Parathyroid adenoma (tissue), 2 donors: ENCODE measurements at regions not wholly inside any gene's neighbourhood (a gene's known extent, or its start where the extent isn't known, plus 50 kb on each side); places are given as distances from the start of the nearest gene placed in this dataset.

Source experiments
- H2AFZ ChIP-seq: fragments of 300-600 bp; sonication (generic); one replicate; pipeline ENCODE4 v1.7.0; 2017; ENCODE audit warnings: antibody characterized with exemption, mild to moderate bottlenecking
- H3K27ac ChIP-seq: fragments of 300-600 bp; sonication (generic); one replicate; pipeline ENCODE4 v1.7.0; 2017
- H3K27me3 ChIP-seq: fragments of 300-600 bp; sonication (generic); one replicate; pipeline ENCODE4 v1.7.0; 2017; ENCODE audit warnings: low read length; ENCODE audit not compliant: control insufficient read depth, insufficient read depth
- H3K36me3 ChIP-seq: fragments of 300-600 bp; sonication (generic); one replicate; pipeline ENCODE4 v1.7.0; 2017; ENCODE audit warnings: low read length; ENCODE audit not compliant: control insufficient read depth, insufficient read depth
- H3K4me1 ChIP-seq: fragments of 300-600 bp; sonication (generic); one replicate; pipeline ENCODE4 v1.7.0; 2017; ENCODE audit warnings: control low read depth
- H3K4me2 ChIP-seq: fragments of 300-600 bp; sonication (generic); one replicate; pipeline ENCODE4 v1.7.0; 2017; ENCODE audit warnings: low read length
- H3K4me3 ChIP-seq: fragments of 300-600 bp; sonication (generic); one replicate; pipeline ENCODE4 v1.7.0; 2017; ENCODE audit warnings: low read depth, low read length
- H3K79me2 ChIP-seq: fragments of 300-600 bp; sonication (generic); one replicate; pipeline ENCODE4 v1.7.0; 2017; ENCODE audit warnings: control low read depth
- H3K9ac ChIP-seq: fragments of 300-600 bp; sonication (generic); one replicate; pipeline ENCODE4 v1.7.0; 2017; ENCODE audit warnings: mild to moderate bottlenecking
- H3K9me3 ChIP-seq: fragments of 300-600 bp; sonication (generic); one replicate; pipeline ENCODE4 v1.7.0; 2017; ENCODE audit warnings: low read length; ENCODE audit not compliant: control insufficient read depth
- TF ChIP-seq, protein P1 (sequence below): fragments of 300-600 bp; sonication (generic); IDR thresholded peaks from one replicate; pipeline ENCODE4 v1.7.0; 2017; ENCODE audit warnings: antibody characterized with exemption, mild to moderate bottlenecking
- donor health status: primary hyperparathyroidism.

DNA sequence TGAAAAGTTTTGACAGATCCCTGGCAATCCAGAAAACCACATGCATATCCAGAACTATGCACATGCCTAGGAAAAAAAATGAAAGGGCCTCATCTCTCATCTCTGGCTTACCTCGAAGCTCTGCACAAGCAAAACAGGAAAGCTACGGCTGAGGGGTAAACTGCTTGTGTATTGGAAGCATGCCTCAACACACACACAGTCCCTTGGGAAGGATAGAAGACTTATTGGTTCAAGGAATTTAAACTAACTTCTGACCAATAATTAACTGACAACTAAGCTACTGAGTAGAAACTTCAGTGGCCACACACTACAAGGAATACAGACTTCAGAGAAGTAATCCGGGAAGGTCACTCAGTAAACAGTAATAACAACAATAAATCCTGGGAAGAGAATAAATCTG, 59.9 kb upstream of the POMGNT2 start:
- Histone ChIP-seq H3K36me3 (no peaks in the 10 kb centered on the region), H3K27ac (no peak overlapping the region), H2AFZ (no peak overlapping the region), H3K27me3 (no peaks in the 10 kb centered on the region), H3K9me3 (no peaks in the 10 kb centered on the region), H3K4me1 (no peaks in the 10 kb centered on the region), H3K4me3 (no peak overlapping the region), H3K79me2 (no peaks in the 10 kb centered on the region), H3K9ac (no peak overlapping the region), H3K4me2 (no peak overlapping the region)
- TF ChIP-seq, protein P1, sequence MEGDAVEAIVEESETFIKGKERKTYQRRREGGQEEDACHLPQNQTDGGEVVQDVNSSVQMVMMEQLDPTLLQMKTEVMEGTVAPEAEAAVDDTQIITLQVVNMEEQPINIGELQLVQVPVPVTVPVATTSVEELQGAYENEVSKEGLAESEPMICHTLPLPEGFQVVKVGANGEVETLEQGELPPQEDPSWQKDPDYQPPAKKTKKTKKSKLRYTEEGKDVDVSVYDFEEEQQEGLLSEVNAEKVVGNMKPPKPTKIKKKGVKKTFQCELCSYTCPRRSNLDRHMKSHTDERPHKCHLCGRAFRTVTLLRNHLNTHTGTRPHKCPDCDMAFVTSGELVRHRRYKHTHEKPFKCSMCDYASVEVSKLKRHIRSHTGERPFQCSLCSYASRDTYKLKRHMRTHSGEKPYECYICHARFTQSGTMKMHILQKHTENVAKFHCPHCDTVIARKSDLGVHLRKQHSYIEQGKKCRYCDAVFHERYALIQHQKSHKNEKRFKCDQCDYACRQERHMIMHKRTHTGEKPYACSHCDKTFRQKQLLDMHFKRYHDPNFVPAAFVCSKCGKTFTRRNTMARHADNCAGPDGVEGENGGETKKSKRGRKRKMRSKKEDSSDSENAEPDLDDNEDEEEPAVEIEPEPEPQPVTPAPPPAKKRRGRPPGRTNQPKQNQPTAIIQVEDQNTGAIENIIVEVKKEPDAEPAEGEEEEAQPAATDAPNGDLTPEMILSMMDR: no peak

DNA sequence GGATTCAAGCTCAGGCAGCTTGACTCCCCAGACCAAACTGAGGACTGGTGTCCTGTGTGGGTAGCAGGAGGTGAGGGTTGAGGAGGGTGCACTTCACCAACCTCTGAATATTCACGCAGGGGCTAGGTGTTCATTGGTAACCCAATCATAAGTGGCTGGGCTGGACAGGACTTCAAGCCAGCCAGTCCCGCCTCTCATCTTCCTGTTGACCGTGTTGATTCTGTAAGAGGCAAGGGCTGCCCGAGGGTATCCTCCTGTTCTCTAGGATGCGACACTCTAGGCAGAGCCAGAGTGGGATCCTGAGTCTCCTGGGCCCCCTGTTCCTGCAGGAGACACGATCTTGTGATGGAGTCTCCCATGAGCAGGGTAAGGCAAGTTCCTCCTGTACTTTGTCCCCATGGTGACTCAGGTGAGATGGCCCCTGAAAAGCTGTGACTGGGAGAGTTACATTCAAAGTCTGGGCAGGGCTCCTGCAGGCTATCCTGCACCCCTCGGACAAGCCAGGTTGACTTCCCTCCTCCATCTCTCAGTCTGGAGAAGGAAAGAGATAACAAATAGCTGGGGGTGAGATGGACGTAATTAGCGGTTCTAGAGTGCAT, 58.1 kb upstream of the POMGNT2 start:
- H3K9ac ChIP-seq: no peak overlapping the region
- H3K27ac ChIP-seq: no peak overlapping the region
- H3K9me3 ChIP-seq: no peaks in the 10 kb centered on the region
- TF ChIP-seq, protein P1: no peak
- H3K79me2 ChIP-seq: no peaks in the 10 kb centered on the region
- H3K4me3 ChIP-seq: no peak overlapping the region
- H3K4me1 ChIP-seq: no peaks in the 10 kb centered on the region
- H3K4me2 ChIP-seq: no peak overlapping the region
- no peaks in the 10 kb centered on the region for H3K27me3 ChIP-seq
- H3K36me3 ChIP-seq: no peaks in the 10 kb centered on the region
- no peak overlapping the region for H2AFZ ChIP-seq

DNA sequence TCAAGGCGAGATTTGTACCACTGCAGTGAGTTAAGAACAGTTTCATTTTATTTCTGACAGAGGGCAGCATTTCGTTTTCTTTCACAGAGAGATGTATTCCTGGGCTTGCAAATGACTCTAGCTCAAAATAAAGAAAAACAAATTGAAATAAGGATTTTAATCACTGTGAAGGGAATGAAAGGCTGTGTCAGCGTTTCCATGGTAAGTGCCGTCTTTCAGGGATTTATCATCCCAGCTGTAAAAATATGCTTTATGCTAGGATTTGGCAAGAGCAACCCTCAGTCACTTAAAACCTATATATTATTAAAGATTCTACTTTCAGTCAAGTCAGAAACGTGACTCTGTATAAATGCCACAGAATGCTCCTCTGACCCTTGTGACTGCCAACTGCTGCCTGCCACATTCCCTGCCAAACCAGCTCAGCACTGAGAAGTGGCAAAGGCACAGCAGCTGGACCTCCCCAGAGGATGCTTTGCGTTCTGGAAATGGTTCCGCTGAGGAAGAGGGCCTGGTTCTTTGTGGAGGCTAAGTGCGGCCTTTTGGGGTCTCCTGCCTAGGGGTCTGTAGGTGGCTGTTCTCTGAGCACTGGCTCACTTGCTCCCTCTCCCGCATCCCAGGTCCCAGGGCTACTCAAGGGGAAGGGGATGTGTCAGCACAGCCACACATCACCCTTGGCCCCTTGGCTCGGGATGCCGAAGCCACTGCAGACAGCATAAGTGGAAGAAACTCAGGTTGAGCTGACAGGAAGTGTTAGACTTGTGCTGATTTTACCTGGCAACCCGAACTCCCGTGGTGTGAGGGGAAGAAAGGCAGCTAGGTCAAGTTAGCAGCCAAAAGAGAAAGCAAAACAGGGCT, 56.6 kb upstream of the POMGNT2 start:
- Histone ChIP-seq H3K27me3 (no peaks in the 10 kb centered on the region), H3K4me3 (no peak overlapping the region), H3K4me1 (no peaks in the 10 kb centered on the region), H3K36me3 (no peaks in the 10 kb centered on the region), H3K27ac (no peak overlapping the region), H2AFZ (no peak overlapping the region), H3K4me2 (no peak overlapping the region), H3K9me3 (no peaks in the 10 kb centered on the region), H3K9ac (no peak overlapping the region), H3K79me2 (no peaks in the 10 kb centered on the region)
- TF ChIP-seq, protein P1: peak; percentile 45

DNA sequence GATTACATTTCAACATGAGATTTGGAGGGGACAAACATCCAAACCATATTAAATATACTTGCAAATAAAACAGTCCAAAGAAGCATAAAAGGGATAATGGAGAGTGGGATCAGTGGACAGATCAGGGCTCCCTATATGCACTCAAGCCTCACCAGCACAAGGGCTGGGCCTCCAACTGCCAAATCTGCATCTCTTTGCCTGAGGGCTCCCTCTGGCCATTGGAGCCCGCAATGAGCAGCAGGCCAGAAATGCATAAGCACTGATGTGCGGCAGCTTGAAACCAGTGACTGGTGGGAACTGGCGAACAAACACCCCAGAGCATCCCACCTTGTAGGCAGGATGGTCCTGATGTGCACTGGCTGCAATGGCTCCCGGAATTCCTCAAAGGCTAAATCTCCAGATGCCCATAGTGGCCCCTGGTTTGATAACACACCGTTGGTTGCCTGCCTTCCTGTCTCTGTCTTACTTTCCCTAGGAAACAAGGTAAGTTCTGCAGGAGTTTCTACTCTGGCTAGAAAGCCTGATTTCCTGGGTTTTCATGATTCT, 55.9 kb upstream of the POMGNT2 start:
- TF ChIP-seq, protein P1: no peak
- no peak overlapping the region for H2AFZ ChIP-seq
- H3K9ac ChIP-seq: no peak overlapping the region

More for the DNA sequence above, 55.9 kb upstream of the POMGNT2 start:
- H3K36me3 ChIP-seq: no peaks in the 10 kb centered on the region
- no peaks in the 10 kb centered on the region for H3K79me2 ChIP-seq
- H3K9me3 ChIP-seq: no peaks in the 10 kb centered on the region
- H3K4me2 ChIP-seq: no peak overlapping the region
- H3K4me3 ChIP-seq: no peak overlapping the region
- no peaks in the 10 kb centered on the region for H3K27me3 ChIP-seq
- no peak overlapping the region for H3K27ac ChIP-seq
- H3K4me1 ChIP-seq: no peaks in the 10 kb centered on the region
